GM19240 (cell line): ENCODE measurements at regions not wholly inside any gene's neighbourhood (a gene's known extent, or its start where the extent isn't known, plus 50 kb on each side); places are given as distances from the start of the nearest gene placed in this dataset.
"Not testable (repeated sequence)": the region's sequence is repeated elsewhere in the genome, so short reads cannot be mapped to it uniquely, and the experiment has no call there.

Experiments
- DNase-seq: peaks from one replicate; pipeline ENCODE4 v3.0.0; 2011; ENCODE audit warnings: low spot score; ENCODE audit not compliant: insufficient read length

DNA sequence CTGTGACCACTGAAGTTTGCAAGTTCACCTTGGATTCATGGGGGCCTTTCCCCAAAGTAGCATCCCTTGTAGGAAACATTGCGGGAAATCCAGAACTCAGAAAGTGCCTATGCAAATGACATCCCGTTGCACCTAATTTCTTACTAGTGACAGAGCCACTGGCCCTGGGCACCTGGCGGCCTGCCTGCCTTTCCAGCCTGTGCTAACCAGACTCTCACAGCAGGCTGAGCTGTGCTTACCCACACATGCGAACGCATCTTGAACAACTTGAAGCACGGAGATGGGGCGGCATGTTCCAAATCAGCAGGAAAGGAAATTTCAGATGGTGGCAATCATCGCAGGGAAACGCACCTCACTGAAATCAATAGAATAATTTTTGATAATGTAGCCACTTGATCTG lies 405.8 kb downstream of the TMEM182 start:
- no peak for DNase-seq

DNA sequence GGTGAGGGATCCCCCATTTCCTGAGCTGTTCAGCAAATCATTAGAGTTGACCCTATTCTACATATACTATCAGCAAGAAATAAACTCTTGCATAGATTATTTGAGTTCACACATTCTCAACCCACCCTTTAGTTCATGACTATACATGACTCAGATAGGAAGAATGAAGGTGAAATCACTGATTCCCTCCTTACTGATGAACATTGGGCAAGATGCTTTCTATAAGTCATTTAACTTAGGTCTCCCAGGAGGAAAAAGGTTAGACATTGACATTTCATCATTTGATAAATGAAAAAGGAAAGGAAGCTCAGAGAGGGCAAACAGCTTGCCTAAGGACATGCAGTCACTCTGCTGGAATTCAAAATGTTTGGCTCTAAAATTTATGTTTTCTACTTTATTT lies 408.0 kb downstream of the TMEM182 start:
- DNase-seq, result no peak

DNA sequence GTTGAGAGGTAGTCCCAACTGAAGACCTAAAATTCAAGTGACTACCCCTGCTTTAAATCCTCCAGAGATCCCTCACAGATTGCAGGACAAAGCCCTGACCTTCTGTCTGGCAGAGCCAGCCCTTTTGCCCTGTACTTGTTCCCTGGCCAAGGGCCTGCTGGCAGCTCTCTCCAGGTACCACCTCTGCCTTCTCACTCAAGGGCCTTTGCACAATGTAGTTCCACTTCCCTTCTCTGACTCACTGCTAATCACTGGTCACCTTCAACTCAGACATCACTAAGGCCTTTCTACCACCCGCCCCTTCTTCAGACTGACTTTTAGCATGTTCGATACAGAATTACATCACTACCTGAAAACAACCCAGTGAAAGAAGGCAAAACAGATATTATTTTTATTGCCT lies 411.0 kb downstream of the TMEM182 start:
- DNase-seq, result no peak

- DNase-seq, result no peak
Observed at GRCh38 chr2:103174711-103175110, 412.9 kb downstream of the TMEM182 start.

GRCh38 chr2:103176294-103176915 lies 414.6 kb downstream of the TMEM182 start:
- DNase-seq, result no peak

GRCh38 chr2:103179798-103180197 lies 418.0 kb downstream of the TMEM182 start:
- no peak for DNase-seq

GRCh38 chr2:103183061-103183460 lies 421.2 kb downstream of the TMEM182 start:
- no peak for DNase-seq

- DNase-seq, result no peak
Observed at GRCh38 chr2:103196802-103197201, 435.0 kb downstream of the TMEM182 start.

- not testable (repeated sequence) for DNase-seq
Observed at GRCh38 chr2:103200774-103201173, 438.9 kb downstream of the TMEM182 start.

DNA sequence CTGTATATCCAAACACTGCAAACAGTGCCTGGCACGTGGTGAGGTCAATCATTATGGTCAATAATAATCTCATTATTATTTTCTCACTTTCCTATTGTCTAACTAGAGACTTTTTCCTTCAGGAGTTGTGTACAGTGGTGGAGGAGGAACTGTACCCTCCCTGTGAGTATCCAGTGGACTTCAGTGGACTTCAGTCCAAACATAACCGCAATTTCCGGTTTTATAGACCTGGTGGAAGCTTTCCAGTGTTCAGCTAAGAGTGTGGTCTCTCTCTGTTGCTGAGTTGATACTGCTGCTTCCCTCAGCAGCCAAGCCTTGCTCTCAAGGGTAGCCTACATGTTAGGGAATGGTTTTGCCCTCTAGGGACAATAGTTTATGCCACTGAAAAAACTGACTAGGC lies 447.1 kb downstream of the TMEM182 start:
- no peak for DNase-seq

GRCh38 chr2:103213028-103213542 lies 451.3 kb downstream of the TMEM182 start:
- DNase-seq, result no peak

DNA sequence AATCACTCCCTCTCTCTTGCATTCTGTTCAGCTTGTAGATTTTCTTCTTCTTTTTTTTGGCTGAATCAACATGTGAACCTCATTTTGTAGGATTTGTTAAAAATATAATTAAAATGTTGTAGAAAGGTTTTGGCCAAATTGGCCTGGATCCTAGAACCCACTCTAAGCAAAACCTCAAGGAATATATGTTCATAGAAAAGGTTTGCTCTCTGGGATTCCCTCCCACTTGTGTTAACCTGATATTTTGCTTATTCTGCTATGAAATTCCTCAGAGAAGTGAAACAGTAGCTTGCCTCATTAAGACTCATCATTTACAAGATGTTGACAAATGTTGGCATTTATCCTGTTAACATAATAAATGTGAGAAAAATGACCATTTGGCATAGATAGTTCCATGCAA lies 456.7 kb downstream of the TMEM182 start:
- DNase-seq, result no peak

DNA sequence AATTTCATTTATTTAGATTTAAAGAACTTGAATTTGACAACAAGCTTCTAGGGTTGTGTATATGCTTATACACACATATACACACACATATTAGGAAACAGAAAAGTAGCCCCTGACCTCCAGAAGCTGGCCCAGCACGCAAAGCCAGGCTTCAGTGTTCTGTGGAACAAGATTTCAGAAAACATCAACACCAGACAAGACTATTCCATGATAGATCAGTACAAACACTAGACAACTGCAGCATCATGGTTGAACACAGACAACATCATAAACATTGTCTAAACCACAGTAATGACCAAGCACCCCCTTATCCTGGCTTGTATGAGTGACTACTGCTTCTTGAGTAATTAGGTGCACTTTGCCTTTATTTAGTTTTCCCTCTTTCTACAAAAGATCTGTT lies 457.6 kb downstream of the TMEM182 start:
- DNase-seq, result no peak

DNA sequence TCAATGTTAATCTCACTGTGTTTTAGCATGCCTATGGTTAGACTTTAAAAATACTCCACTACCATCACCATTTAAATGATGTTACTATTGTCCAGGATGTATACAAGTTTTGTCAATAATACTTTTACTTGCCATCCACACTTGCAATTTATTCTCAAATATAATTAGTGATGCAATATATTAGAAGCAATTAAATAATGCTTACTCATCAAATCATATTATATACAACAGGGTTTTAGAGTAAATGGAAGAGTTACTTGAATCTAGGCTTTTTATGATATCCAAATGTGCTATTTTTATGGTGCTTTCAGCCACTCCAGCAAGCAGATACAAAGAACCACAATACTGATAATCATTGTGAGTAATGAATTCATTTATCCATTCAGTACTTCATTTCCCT lies 461.1 kb downstream of the TMEM182 start:
- no peak for DNase-seq

- DNase-seq, result no peak
Observed at GRCh38 chr2:103230796-103231195, 469.0 kb downstream of the TMEM182 start.

DNA sequence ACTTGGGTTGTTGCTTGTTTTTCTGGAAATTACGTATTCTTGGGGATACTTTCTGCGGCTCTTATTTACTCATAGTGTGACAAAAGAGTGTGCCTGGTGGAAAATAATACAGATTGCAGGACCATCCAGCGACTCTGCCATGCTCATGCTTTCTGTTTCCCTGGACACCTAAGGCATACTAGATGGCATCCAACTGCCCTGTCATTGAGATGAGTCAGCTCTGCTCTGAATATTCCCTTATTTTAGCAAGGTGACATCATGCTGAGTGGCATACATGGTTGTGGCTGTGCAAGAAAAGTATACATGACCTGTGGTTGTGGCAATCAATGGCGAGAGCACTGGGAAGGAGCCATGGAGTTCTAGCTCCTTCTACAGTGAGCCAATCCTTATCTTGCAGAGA lies 471.0 kb downstream of the TMEM182 start:
- no peak for DNase-seq

- DNase-seq, result no peak
Observed at GRCh38 chr2:103233691-103234090, 471.9 kb downstream of the TMEM182 start.

DNA sequence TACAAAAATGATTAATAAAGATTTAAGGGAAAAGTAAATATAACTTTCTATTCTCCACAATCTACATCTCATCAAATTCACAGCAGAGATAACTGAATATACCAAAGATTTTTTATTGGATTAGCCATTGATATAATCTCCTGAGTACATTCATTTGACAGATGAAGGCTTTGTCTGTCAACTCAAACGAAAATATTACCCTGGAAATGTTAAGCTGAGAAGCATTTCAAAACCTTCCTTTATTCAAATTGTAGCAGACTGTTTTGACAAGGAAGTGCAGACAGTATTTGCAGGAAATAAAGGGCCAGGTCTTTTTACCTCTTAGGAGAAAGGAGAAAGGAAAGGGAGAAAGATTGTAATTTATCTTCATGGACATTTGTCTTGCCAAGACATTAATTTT lies 473.5 kb downstream of the TMEM182 start:
- DNase-seq, result no peak

DNA sequence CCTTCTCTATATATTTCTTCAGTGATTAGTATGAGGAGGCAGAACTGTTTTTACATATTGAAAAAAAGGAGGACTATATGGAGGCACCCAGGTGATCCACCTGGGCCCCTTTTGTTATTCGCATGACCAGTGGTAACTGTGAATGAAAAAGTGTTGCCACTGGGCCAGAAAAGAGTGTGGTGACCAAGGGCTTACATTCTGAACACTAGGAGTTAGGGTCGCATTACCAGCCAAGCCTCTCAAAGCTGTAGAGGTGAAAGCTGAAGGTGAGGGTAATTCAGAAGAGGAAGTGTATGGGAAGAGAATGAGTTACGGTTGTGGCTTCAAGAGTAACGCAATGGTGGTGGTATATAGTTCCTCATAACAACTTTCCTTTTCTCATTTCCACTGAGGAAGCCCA lies 487.6 kb downstream of the TMEM182 start:
- no peak for DNase-seq

DNA sequence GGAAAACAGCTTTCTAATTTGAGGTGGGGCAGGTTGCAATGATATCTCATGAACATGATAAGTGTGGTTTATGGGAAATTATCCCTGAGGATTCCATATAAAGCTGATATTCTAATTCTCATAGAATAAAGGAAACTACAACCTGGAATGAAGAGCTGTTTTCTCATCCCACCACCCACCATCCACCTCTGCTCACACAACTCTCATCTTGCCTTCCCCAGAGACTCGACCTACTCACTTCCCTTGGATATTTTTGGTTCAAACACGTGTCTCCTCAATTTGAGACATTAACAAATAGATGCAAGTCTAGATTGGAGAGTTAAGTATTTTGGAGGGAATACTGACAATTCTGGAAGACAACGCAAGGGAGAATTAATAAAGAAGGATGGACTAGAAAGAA lies 490.9 kb downstream of the TMEM182 start:
- DNase-seq, result no peak

DNA sequence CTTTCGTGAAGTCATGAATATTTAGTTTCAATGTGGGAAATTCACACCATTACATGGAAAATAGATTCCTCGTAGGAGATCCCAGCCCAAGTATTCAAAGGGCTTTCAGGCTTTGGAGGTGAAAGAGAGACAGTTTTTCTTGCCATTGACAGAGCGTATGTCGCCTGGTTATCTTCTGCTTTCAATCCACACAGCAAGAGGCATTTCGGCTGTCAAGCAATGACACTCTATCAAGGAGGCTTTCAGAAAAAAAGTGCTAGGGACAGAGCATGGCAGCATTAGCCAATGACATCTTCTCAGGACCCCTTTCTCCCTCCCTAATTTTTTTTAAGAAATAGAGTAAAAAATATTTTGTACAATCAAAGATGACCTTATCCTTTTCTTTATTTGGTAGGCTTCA lies 492.8 kb downstream of the TMEM182 start:
- DNase-seq, result no peak

GRCh38 chr2:103264058-103264768 lies 502.4 kb downstream of the TMEM182 start:
- DNase-seq, result no peak

GRCh38 chr2:103265521-103265920 lies 503.7 kb downstream of the TMEM182 start:
- no peak for DNase-seq
